GM04503 (cell line): ENCODE measurements at regions not wholly inside any gene's neighbourhood (a gene's known extent, or its start where the extent isn't known, plus 50 kb on each side); places are given as distances from the start of the nearest gene placed in this dataset.
"Not testable (repeated sequence)": the region's sequence is repeated elsewhere in the genome, so short reads cannot be mapped to it uniquely, and the experiment has no call there.

Experiments
- DNase-seq: peaks from one replicate; pipeline ENCODE4 v3.0.0-alpha.2; 2012; ENCODE audit warnings: low read depth

DNA sequence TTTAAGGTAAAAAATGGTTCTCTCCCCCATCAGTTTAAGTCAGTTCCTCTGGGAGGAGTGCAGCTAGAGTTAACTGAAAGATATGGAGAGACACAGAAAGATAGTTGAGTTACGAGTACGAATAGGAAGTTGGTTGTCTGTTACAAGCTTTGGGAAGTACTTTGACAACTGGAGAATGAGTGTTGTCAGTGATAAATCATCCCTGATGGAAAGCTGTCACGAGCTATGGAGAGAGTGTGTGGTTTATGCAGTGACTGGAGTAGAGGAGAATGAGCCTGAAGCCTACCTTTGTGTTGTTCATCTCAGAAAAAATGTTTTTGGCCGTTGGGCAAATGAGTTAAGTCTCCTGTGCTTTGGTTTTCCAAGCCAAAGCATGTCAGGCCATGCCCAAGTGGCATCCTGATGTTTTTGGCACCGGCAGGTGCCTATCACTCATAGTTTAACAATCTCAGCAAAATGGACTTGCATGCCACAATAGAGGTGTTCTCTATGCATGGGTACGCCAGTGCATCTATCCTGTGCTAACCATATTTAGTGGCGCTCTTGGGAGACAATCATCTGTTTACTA lies 350.2 kb downstream of the IRS2 start:
- no peak for DNase-seq

DNA sequence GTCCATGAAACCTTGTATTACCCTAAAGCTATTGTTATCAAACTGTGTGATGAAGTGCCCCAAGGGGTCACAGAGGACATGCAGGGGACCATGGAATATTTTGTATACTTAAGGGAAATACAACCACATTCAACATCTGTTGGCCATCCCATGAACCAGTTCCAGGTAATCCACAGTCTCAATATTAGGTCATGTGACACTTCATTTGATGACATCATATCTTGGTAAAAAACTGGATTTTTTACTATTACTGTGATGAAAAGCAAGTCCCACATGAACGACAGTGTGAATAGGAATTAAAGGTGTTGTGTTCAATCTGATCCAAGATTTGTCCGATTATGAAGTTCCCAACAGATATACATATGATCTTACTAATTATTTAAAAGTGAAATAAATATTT lies 355.2 kb downstream of the IRS2 start:
- DNase-seq = no peak

DNA sequence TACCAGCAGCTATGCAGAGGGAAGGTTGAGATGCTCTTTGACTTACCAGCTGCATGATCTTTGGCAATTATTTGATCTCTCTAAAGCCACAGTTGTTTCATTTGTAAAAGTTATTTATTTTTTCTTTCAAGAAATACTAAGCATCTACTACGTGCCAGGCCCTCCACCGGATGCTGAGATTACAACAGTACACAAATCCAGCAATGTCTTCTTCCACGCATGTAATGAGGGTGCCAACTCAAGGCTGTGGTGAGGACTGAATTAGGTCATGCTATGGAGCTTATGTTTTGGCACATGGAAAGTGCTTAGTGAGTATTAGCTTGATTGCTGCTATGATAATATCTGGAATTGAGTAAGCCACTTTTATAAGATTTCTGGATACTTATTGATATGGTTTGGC lies 358.2 kb downstream of the IRS2 start:
- no peak for DNase-seq

DNA sequence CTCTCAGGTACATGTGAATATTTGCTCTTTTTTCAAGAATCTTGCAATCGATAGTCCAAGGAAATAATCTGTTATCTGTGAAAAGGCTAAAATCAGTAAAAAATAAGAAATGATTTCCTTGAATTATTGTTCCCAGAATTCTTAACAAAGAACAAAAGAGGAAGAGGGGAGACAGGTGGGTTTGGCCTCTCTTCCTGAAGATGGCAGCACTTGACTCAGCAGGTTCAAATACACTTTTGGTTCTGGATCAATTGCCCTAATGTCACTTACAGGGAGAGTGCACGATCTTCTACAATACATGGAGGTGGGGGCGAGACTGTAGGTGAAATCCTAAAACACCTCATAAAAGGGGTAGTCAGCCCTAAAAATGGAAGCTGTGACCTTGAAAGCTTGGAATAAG lies 358.7 kb downstream of the IRS2 start:
- no peak for DNase-seq

DNA sequence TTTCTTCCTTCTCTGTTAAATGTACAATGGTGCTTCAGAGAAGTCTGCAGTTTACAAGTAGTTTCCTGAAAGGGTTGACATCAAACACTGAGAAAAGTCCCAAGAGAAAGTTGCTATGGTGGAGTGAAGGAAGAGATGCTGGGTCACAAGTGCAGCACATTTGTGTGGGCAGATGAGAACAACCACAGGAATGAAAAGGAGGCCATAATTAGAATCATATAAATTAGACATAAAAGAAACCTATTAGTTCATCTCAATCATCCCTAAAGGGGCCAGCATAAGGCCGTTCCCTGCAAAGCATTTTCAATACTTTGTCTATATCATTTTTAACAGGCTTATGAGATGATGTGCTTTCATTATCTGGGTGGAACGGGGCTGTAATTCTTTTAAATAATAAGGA lies 359.2 kb downstream of the IRS2 start:
- no peak for DNase-seq

DNA sequence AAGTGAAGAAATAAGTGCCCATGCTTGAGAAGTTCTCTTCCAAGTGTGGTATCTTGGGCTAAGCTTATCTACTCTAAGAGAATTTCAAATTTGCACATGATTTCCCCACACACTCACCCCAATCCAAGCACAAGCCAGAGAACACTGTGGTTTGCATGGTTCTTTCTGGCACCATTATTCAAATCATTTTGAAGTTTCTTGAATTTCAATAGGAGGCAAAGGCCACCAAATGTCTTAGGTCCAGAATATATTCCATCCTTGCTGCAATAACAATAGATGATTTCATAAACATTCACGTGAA lies 359.7 kb downstream of the IRS2 start:
- DNase-seq = no peak

DNA sequence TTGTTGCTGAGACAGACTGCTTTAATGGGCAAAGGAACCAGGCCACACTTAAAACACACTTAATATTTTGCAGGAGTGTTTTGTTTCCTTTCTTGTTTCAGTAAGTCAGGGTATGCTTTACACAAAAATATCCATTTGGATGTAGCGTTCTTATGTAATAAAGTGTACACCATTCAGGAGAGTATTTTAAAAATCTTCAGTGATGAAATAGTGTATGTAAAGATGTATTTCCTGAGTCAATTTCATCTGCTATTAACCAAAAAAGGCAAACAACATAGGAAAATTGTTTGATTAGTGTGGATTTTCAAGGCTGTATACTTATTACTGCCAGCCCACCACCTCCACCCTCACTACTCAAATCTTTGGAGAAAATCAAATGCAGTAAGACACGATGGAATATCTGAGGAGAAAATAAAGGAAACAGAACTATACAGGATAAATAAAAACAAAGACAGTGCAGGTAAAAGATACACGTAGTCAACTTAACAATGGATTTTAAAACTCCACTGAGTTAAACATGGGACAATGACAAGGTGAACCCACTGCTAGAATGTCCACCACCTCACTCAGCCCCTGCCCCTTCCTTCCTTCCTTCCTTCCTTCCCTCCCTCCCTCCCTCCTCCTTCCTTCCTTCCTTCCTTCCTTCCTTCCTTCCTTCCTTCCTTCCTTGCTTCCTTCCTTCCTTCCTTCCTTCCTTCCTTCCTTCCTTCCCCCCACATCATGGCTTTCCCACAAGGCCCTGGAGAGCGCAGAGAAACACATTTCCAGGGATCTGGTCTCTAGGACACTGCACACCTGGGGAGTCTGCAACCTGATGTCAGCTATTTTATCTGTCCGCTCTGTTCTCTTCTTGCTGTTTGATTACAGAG lies 360.3 kb downstream of the IRS2 start:
- no peak for DNase-seq

DNA sequence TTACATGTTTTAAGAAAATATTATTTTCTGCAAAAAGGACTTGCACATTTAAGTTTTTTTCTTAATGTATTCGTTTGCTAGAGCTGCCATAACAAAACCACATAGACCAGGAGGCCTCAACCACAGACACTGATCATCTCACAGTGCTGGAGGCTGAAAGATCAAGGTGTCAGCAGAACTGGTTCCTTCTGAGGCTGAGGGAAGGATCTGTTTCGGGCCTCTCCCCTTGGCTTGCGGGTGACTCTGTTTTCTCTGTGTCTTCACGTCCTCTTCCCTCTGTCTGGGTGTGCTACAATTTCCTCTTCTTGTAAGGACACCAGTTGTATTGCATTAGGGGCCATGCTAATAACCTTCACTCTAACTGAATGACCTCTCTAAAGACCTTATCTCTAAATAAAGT lies 364.2 kb downstream of the IRS2 start:
- no peak for DNase-seq

DNA sequence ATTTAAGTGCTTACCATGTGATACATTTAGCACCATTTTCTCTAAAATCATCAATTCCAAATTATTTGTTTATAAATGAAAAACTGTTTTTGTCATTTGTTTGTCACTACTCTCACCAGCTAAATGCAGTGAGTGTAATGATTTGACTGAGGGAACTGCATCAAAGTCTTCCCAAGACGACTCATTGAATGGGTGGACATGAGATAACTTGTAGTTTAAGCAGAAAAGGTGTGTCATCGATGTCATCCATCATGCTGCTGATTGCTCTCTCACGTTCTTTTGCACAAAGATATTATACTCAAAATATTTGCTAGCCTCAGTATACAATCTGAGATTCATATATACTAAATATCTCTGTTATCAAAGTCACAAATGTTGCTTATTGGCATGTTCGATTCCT lies 366.5 kb downstream of the IRS2 start:
- DNase-seq = no peak

DNA sequence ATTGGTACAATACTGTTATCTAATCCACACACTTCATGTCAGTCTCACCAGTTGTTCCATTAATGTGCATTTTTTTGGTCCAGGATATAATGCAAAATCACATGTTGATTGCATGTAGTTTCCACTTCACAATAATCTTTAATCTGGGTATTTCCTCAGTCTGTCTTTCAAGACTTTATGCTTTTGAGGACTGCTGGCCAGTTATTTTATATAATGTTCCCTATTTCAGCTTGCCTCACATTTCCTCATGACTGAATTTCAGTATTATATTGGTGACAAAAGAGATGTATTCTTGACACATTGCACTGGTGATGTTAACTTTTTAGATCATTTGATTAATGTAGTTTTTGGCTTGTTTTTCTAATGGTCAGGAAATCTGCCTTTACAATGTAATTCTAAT lies 368.3 kb downstream of the IRS2 start:
- DNase-seq = no peak

DNA sequence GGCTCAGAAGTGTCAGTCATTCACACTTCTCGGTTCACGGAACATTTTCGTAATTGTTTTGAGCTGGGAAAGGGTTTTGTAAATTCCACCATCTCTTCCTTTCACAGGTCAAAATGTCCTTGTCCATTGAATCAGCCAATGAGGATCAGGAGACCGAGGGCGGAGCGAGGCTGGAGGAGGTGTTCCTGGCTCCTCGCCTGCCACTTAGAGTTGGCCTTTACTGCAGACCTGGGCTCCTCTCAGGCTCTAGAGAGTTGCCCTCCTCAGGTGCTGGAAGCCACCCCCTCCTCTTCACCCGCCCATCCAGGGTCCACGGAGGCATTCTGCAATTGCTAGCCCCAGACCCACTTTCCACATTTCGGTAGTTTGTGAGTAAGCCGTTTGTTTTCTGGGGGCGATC lies 370.4 kb downstream of the IRS2 start:
- DNase-seq = no peak

DNA sequence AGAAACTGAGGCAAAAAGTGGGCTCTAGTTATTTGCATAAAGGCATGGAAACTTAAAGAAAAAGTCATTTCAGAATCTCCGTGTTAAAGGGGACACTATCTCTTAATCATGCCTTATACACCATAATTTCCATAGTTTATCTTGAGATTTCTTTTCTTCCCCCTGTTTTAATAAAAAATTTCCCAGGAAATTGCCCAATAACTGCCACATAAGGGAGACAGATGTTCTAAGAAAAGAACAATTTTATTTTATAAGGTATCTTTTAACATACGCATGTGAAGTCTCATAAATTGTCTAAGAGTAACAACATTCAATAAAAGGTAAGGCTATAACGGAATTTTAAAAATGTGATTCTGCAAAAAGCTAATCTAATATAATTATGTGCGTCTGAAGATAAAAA lies 371.3 kb downstream of the IRS2 start:
- DNase-seq = no peak

DNA sequence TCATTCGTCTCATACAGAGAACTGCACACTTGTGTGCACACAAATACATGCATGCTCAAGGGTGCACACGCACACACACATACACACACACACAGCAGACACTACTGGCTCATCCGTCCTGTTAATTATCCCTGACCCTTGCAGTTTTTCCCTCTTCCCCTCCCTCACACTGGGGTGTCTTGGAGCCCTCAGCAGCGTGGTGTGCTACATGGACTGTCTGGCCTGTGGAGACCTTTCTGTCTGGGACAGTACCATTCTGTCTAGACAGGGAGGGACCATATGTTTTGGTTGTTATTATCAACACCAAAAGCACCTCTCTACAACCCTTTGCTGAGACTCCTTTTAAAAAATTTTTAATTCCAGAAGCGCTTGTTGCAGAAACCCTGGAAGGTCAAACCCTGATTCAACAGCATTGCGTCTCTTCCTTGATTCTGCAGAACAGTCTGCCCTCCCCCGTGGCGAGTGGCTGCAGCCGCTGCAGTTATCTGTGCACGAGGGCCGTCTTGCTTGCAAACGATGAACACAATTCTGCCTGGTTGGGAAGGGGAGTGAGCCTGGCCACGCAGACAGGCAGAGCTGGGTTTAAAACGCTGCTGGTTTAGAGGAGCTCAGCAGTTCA lies 374.0 kb downstream of the IRS2 start:
- no peak for DNase-seq

DNA sequence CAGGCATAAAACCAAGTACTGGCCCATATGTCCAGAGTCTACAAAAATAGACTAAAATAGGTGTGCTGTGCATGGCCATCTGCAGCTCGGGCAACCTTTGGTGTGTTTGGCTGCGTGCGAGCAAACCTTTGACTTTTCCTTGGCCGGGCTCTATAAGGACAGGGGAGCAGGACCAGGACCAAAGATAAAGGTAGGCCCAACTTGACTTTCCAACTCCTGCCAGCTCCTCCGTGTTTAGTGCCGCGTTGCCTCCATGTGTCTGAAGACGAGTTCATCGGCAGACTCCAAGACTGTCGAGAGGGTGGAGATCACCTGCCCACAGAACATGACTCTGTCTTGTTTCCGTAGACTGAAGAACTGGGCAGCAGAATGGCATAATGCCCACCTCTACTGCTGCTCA lies 375.5 kb downstream of the IRS2 start:
- DNase-seq = no peak

DNA sequence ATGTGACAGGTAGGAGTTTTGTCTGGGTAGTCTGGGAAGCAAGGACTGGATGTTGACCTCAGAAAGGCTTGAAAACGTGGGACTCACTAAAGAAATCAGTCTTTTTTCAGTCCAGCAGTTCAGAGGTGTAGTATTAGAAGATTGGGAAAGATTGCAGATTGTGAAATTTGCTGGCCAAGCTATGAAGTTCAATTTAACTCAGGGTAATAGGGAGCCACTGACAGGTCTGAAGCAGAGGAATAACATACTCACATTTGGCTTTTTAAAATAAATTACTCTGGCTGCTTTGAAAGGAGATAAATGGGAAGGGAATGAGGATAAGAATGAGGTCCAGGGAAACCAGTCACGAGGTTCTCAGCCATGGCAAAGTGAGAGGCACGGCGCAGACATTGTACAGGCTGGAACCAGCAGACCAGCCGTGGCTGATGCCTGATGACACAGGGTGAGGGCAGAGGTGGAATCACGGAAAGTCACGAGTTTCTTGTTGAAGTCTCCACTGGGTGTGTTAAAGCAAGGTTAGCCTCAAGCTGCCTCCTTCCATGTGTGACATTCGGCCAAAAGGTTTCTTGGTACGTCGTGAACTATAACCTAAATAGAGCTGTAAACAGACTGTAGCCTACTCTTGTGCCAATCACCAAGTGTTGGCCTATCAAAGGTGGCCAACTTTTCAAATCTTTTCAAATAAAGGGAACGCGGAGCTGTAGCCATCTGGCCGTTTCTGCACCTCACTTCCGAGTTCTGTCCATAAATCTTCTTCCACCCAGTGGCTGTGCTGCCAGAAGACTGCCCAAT lies 377.6 kb downstream of the IRS2 start:
- no peak for DNase-seq

DNA sequence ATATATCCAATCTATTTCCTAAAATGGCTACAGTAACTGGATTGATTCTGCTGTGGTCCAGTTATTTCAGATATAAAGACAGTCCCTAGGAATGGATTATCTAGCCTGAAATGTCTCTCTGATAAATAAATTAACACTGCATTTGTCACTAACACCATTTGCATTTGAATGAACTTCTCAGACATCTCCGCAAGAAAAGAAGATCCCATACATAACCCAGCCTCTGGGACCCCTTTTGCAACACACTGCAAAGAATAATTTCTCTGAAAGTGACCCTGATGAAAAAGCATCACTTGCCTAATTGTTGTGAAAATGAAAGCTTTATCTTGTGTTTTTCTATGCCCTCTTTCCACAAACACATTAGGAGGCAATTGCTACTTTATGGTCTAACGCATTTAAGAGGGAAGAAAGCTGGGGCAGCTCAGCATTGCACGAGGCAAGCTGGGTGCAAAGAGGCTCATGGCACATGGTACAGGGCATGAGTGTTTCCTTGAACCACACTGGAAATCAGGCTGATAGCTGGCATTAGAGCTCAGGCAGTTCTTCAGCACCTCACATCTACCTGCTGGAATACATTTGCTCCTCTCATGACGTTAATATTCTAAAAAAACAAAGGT lies 379.9 kb downstream of the IRS2 start:
- no peak for DNase-seq

DNA sequence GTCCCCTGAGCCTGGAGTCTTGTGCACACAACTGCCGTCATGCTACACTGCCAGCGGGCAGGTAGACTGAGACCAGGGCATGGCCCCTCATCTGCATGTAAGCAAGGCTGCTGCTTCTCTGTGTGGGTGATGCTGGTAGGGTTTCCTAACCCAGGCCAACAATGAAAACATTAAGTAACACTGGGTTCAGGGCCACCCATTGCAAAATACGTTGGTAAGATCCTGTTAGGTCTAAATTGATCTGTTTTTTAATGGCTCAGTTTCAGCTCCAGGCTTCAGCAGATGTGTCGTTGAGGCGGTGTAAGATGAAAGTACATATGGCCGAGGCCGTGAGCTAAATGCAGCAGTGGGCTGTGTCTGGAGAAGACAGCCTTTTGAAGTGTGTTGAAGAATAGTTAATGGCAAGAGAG lies 383.4 kb downstream of the IRS2 start:
- no peak for DNase-seq

DNA sequence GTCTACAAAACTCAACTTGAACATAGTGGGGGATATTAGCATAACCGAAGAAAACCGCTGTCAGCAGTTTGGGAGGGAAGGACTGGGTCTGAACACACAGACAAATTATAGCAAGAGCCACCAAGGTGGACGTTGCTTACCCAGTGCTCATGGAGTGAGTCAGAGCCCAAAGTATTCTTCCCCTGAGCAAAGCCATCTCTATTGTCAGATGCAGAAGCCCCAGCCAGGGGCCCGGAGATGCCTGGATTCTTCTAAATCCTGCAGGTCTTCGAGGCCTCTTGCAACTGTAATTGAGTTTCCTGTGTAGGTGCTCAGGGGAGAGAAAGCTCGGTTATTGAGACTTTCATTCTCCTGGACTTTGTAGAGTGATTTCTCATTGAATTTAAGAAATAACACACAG lies 384.5 kb downstream of the IRS2 start:
- DNase-seq = no peak

DNA sequence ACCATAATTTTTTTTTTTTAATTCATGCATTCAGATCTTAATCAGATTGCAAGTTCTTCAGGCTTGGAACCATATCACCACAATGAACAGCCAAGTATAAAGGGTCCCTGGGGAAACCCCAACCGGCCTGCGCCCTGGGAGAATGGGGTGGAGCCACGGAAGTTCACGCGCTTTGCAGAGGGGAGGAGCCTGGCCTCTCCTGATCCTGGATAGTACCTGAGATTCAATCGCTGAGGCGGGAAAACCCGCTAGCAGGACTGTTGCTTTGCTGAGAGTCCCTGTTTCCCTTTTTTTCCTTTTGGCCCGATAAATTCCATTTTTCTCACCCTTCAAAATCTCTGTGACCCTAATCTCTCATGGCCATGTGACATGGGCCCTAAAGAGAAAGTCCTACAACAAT lies 385.1 kb downstream of the IRS2 start:
- DNase-seq = no peak

DNA sequence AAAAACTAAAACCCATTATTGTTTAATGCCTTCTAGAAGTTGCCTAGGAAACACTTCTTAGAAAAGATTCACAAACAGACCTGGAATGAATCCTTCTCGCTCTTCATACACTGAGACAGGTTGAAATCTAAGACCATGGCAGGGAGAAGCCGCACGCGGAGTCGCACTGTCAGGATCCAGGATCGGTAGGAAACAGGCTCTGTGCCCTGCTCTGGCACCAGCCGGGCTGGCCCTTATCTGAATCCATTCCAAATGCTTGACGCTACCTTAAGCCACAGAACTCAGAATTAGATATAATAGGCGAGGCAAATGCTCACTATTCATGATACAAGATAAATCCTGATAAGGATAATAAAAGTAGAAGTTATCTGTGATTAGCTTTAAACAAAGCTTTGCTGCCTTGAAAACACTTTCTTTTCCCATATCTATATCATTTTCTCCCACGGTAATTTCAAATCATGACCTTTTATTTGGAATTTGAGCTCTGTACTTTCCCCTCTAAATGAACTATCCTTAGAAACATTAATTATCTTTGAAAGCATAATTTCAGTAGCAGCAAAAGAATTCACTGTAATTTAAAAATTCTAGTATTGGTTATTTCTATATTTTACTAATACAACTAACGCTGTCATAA lies 385.6 kb downstream of the IRS2 start:
- DNase-seq = no peak

DNA sequence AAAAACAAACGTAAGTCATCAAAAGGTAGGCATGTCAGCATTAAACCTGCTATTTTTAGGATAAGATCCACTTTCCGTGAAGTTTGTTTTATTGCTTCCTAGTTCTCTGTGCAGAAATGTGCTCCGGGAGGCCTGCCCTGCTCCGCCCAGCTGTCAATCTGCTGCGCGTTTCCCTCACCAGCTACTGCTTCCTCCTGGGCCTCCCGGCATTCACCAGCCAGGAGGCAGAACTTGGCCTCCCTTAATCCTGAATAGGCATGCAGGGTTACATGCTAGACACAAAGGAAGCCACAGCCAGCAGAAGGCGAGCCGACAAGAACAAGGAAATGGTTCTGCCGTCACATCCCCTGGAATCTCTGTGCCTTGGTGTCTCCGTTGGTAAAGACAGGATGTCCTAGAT lies 386.2 kb downstream of the IRS2 start:
- no peak for DNase-seq

DNA sequence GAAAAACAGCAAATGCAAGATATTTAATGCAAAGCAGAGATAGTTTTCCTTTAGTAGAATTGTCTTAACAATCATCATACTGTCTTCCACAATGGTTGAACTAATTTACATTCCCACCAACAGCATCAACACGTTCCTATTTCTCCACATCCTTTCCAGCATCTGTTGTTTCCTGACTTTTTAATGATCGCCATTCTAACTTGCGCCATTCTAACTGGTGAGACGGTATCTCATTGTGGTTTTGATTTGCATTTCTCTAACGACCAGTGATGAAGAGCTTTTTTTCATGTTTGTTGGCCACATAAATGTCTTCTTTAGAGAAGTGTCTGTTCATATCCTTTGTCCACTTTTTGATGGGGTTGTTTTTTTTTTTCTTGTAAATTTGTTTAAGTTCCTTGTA lies 388.3 kb downstream of the IRS2 start:
- not testable (repeated sequence) for DNase-seq
